HG03097 (cell line): ENCODE measurements at regions not wholly inside any gene's neighbourhood (a gene's known extent, or its start where the extent isn't known, plus 50 kb on each side); places are given as distances from the start of the nearest gene placed in this dataset.

ENCODE experiments used
- ATAC-seq: cut with Tn5 transposase; IDR thresholded peaks from one replicate; pipeline ENCODE4 v1.9.1; 2021; ENCODE audit not compliant: unreplicated experiment, low FRiP score

DNA sequence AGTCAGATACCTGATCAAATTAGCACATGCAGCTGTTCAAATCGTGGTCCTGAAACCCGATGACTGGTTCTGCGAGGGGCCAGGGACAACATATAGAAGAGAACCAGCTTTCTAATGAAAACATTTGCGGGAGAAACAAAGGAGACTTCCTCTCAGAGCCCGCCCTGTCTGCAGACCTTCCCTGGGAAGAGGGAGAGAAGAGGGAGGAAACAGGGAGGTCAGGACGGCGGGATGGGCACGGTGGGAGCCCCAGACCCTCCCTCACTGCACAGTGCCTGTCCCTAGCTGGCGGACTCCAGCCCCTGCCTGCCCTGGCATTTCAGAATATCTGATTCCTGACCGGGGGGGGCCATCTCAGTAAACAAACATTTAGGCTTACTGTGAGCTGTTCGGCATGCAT, 317.3 kb downstream of the FOXL1 start:
- no peak for ATAC-seq

- ATAC-seq, result no peak
These were observed 318.6 kb downstream of the FOXL1 start for GRCh38 chr16:86896976-86897375.

DNA sequence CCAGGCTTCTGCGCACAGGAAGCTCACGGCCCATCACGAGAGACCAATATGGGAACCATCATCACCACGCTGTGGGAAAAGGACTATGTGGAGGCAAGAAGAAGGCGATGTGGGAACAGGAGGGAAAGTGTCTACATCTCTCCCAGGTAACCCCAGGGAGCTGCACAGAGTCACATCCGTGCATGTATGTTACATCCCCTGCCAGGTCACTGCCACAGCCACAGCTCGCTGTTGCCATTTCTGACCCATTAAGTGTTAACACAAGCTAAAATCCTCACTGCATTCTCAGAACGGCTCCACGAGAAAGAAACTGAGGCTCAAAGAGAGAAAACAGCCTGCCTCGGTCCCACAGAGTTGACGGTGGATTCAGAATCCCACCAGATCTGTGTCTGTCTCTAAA, 319.1 kb downstream of the FOXL1 start:
- ATAC-seq, result no peak

GRCh38 chr16:86898386-86898785, 320.0 kb downstream of the FOXL1 start:
- ATAC-seq, result no peak

DNA sequence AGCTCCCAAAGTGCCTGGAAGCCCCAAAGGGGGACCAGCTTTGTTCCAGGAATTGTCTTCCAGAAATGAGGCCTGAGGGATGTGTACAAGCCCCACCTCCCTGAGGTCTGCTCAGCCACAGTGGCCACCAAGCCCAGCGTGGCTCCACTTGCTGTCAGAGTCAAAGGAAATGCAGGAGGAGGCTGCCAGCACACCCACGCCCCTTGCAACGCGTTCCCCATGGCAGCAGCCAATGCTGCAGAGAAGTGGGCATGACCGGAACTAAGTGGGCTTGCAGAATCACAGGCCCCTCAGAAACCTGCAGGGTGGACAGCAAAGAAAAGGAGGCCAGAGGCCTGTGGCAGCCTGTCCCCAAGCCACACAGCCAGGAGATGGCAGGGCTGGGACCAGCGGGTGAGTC, 320.8 kb downstream of the FOXL1 start:
- no peak for ATAC-seq

DNA sequence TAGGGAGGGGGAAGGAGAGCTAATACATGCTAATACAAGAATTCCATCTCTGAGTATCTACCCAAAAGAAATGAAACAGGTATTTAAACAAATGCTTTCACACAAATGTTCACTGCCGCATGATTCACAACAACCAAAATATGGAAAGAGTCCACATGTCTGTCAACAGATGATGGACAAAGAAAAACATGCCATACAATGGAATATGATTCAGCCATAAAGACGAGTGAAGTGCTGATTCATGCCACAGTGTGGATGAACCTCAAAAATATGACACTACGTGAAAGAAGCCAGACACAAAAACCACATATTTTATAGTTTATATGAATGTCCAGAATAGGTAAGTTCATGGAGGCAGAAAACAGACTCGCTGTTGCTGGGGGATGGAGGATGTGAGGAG, 321.4 kb downstream of the FOXL1 start:
- ATAC-seq, result no peak

GRCh38 chr16:86901483-86901882, 323.1 kb downstream of the FOXL1 start:
- no peak for ATAC-seq

GRCh38 chr16:86902656-86903001, 324.3 kb downstream of the FOXL1 start:
- ATAC-seq, result no peak

DNA sequence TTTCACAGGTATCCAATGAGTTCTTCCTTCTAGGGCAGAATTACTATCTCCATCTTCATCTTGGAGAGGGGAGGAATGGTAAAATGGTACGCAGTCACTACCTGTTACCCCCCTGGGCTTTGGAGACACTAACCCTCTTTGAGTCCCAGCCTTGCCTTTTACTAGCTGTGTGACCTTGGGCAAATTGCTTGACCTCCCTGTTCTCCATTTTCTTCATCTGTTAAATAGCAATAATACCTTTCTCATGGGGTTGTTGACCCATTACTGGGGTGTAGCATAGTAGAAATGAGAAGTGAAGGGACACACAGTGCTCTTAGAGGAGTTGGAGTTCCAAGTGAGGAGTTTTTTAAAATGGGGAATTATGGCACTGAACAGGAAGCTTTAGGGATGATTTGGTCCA, 324.7 kb downstream of the FOXL1 start:
- ATAC-seq, result no peak

DNA sequence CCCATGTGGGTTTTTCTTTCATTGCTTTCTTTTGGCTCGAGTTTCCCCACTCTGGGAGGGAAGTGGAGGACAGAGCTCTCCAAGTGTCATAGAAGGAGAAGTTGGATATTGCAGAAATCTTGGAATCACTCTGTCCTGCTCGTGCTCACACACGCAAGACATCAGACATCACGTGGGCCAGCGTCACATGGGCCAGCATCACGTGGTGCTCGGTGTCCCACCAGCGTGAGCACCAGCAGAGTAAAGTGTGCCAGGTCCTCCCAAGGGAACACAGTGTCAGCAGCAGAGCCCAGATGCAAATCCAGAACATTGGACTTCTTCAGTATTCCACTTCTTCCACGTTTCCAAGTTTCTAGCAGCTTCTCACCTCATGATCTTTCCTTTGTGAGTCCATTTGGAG, 327.0 kb downstream of the FOXL1 start:
- ATAC-seq, result no peak

DNA sequence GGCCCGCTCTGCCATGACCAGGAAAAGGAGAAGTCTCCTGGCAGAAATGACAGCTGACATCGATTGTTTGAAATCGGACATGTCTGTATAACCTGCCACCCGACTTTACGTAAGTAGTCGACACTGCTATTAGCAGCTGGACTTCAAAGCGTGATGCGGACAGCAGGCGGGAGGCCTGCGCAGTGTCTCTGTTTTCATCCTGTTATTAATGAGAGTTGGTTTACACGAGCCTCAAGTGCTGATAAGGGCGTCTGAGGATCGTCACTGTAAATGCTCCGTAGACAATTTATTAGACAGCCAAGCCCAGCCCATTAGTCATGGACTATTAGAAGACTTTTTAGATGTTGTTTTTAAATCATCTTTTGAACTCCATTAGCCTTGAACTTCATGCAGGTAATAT, 328.3 kb downstream of the FOXL1 start:
- no peak for ATAC-seq

- no peak for ATAC-seq
These were observed 331.2 kb downstream of the FOXL1 start for GRCh38 chr16:86909359-86910160.

- no peak for ATAC-seq
These were observed 331.9 kb downstream of the FOXL1 start for GRCh38 chr16:86910161-86910769.

- no peak for ATAC-seq
These were observed 333.1 kb downstream of the FOXL1 start for GRCh38 chr16:86911437-86911958.

DNA sequence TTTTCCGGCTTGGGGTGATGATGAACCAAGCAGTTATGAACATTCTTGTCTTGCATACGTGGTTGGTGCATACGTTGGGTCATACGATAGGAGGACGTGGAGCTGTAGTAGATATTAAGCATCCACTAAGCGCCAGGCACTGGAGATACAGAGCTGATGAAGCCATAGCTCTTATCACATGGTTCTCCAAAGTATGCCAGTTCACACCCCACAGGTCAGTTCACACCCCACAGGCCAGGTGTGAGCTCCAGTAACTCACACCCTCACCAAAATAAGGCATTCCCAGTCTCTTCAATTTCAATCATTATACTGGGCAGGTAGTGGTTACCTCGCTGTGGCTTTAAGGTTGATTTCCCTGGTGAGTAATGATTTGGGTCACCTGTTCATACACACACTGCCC, 335.5 kb downstream of the FOXL1 start:
- no peak for ATAC-seq

GRCh38 chr16:86914876-86915717, 336.7 kb downstream of the FOXL1 start:
- ATAC-seq, result no peak

DNA sequence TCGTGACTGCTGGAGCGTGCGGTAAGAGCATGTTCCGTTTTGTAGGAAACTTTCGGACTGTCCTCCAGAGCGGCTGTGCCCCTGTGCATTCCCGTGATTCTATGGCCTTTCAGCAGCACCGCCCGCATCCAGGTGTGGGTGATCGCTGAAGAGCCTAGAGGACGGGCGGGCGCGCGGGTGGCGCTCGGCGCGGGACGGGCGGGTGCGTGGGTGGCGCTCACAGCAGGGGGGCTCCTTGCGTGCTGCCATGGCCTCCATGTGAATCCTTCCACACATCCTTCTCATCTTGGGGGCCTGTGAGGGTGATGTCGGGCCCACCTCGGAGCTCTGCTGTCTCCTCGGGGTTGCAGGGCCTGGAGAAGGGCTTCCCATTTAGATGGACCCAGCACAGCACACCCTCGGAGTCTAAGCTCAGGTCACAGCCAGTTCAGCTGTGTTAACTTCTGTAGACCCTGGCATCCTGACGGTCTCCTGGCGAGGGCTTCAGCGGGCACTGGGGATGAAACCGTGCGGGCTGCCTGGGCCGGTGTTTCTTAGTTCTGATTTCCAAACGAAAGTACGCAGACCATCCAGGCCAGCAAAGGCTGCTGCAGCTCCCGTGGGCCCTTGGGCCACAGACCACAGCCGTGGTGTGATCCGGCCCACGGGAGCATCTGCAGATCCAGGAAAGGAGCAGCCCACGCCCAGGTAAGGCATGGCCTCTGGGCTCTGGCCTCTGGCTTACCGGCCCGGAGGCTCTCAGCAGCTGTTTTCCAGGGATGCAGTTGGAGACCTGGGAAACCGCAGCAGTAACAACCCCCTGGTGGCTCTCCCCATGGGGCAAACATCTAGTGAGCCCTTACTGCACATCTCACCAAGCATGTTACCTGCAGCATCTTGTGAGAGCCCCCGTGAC, 339.4 kb downstream of the FOXL1 start:
- no peak for ATAC-seq

GRCh38 chr16:86918637-86919036, 340.3 kb downstream of the FOXL1 start:
- no peak for ATAC-seq

GRCh38 chr16:86919078-86919477, 340.7 kb downstream of the FOXL1 start:
- ATAC-seq, result no peak

- ATAC-seq, result no peak
These were observed 341.4 kb downstream of the FOXL1 start for GRCh38 chr16:86919578-86920305.
